ENCODE measurements at regions not wholly inside any gene's neighbourhood (a gene's known extent, or its start where the extent isn't known, plus 50 kb on each side); places are given as distances from the start of the nearest gene placed in this dataset.
A peak's percentile ranks its signal among the peaks of the same experiment; 100 is the strongest.

GRCh38 chr4:152047451-152047850 is 286.6 kb upstream of the GATB start:
- TF ChIP-seq CTCF (IDR thresholded peaks at IDR 0.05) = no peak
- no peaks in the 10 kb centered on the region for H3K36me3 ChIP-seq
- H3K27ac ChIP-seq = peak overlapping the region in 2 of 10 donors; percentile 12 to 79
- DNase-seq = no peak
- H3K4me3 ChIP-seq = no peak overlapping the region
- 89 to 91% methylated on average over 2 of the region's 2 CpGs for WGBS, 2 donors
- H3K27me3 ChIP-seq = peaks cover 0 to 21% (median 0%) of the 10 kb centered on the region in 7 donors
- H3K9me3 ChIP-seq = peaks cover 0 to 10% (median 0%) of the 10 kb centered on the region in 11 donors
- intact Hi-C loops (cut with DNase I) = loop anchor here in 4 of 10 donors (10.0 kb wide), 2 partner anchors 327 to 337 kb away; no protein-coding TSS in a partner anchor
- H3K4me1 ChIP-seq = peaks cover 2 to 13% (median 10%) of the 10 kb centered on the region in 9 donors
- peak in 1 of 8 donors; percentile 30 for ATAC-seq

- peak; percentile 63 to 85 (median 70) for ATAC-seq
Measured at GRCh38 chr4:152045807-152046571, 285.2 kb upstream of the GATB start.

GRCh38 chr4:152045449-152045806 is 284.6 kb upstream of the GATB start:
- no peak for ATAC-seq
- H3K27me3 ChIP-seq = peaks cover 0 to 21% (median 0%) of the 10 kb centered on the region in 7 donors
- H3K27ac ChIP-seq = peak overlapping the region in 6 of 10 donors; percentile 0 to 79 (median 52)
- WGBS, 2 donors = 37 to 45% methylated on average over 10 of the region's 10 CpGs
- DNase-seq = no peak
- TF ChIP-seq CTCF (IDR thresholded peaks at IDR 0.05) = no peak
- H3K36me3 ChIP-seq = no peaks in the 10 kb centered on the region
- intact Hi-C loops (cut with DNase I) = loop anchor here in 4 of 10 donors (10.0 kb wide), 2 partner anchors 329 to 339 kb away; no protein-coding TSS in a partner anchor
- H3K4me3 ChIP-seq = peak overlapping the region in 5 of 10 donors; percentile 18 to 32 (median 30)
- H3K9me3 ChIP-seq = peaks cover 0 to 10% (median 0%) of the 10 kb centered on the region in 11 donors
- H3K4me1 ChIP-seq = peaks cover 2 to 13% (median 10%) of the 10 kb centered on the region in 9 donors

More at GRCh38 chr4:152045807-152046571, 285.2 kb upstream of the GATB start:
- H3K4me1 ChIP-seq = peaks cover 2 to 13% (median 10%) of the 10 kb centered on the region in 9 donors
- H3K9me3 ChIP-seq = peaks cover 0 to 10% (median 0%) of the 10 kb centered on the region in 11 donors
- peak overlapping the region in 7 of 10 donors; percentile 0 to 79 (median 55) for H3K27ac ChIP-seq
- no peaks in the 10 kb centered on the region for H3K36me3 ChIP-seq
- peak; percentile 34 to 72 (median 63) for TF ChIP-seq CTCF (IDR thresholded peaks at IDR 0.05)
- peaks cover 0 to 21% (median 0%) of the 10 kb centered on the region in 7 donors for H3K27me3 ChIP-seq
- intact Hi-C loops (cut with DNase I) = loop anchor here in 4 of 10 donors (10.0 kb wide), 2 partner anchors 329 to 339 kb away; no protein-coding TSS in a partner anchor
- DNase-seq = peak; percentile 38 to 48
- WGBS, 2 donors = 8 to 13% methylated on average over 35 of the region's 35 CpGs
- H3K4me3 ChIP-seq = peak overlapping the region in 6 of 10 donors; percentile 16 to 32 (median 24)

GRCh38 chr4:152044331-152045036 is 283.7 kb upstream of the GATB start:
- peaks cover 2 to 13% (median 11%) of the 10 kb centered on the region in 9 donors for H3K4me1 ChIP-seq
- no peaks in the 10 kb centered on the region for H3K36me3 ChIP-seq
- ATAC-seq = no peak
- TF ChIP-seq CTCF (IDR thresholded peaks at IDR 0.05) = no peak
- intact Hi-C loops (cut with DNase I) = loop anchor here in 4 of 10 donors (10.0 kb wide), 2 partner anchors 330 to 340 kb away; no protein-coding TSS in a partner anchor
- H3K27me3 ChIP-seq = peaks cover 0 to 21% (median 0%) of the 10 kb centered on the region in 7 donors
- H3K27ac ChIP-seq = peak overlapping the region in 1 of 10 donors; percentile 75
- 82 to 86% methylated on average over 9 of the region's 9 CpGs for WGBS, 2 donors
- peaks cover 0 to 10% (median 0%) of the 10 kb centered on the region in 11 donors for H3K9me3 ChIP-seq
- H3K4me3 ChIP-seq = no peak overlapping the region
- no peak for DNase-seq

Measured in heart right ventricle (tissue), 16 donors.